H1 (cell line): ENCODE measurements at regions not wholly inside any gene's neighbourhood (a gene's known extent, or its start where the extent isn't known, plus 50 kb on each side); places are given as distances from the start of the nearest gene placed in this dataset.

Experiments
- CTCF ChIP-seq, 3 experiments: IDR thresholded peaks; 1 replicate in 2 of 3; 2 replicates in 1 of 3; pipeline versions ENCODE4 v1.5.1 to v1.6.1; 2011; ENCODE audit warnings: low read length in 3 of 3, mild to moderate bottlenecking in 3 of 3, inconsistent platforms in 2 of 3, low read depth in 1 of 3, moderate library complexity in 1 of 3; ENCODE audit not compliant: insufficient read depth in 1 of 3; ENCODE audit errors: control extremely low read depth in 1 of 3
- EZH2 ChIP-seq: fragments of 200-600 bp; sonication (generic); IDR thresholded peaks from 2 replicates; pipeline ENCODE4 v1.7.1; 2012; ENCODE audit warnings: low read depth, mild to moderate bottlenecking, moderate library complexity, low read length, inconsistent platforms; ENCODE audit not compliant: severe bottlenecking
- FOSL1 ChIP-seq: IDR thresholded peaks from 2 replicates; pipeline ENCODE4 v1.6.1; 2011; ENCODE audit warnings: mild to moderate bottlenecking, low read depth, low read length, moderate library complexity; ENCODE audit not compliant: insufficient read depth
- KDM1A ChIP-seq: fragments of 200-600, 300-600 bp; sonication (generic); IDR thresholded peaks from 2 replicates; pipeline ENCODE4 v1.7.1; 2016; ENCODE audit warnings: mild to moderate bottlenecking, low read length, borderline replicate concordance
- MAFK ChIP-seq: IDR thresholded peaks from 2 replicates; pipeline ENCODE4 v1.6.1; 2012; ENCODE audit warnings: low read depth, mild to moderate bottlenecking, improper control_type of control experiment, low read length
- POLR2A ChIP-seq, 2 experiments: IDR thresholded peaks; 1 replicate in 1 of 2; 2 replicates in 1 of 2; pipeline ENCODE4 v1.6.1; 2011; ENCODE audit warnings: low read depth in 2 of 2, low read length in 2 of 2, mild to moderate bottlenecking in 2 of 2; ENCODE audit errors: control extremely low read depth in 1 of 2
- POLR2AphosphoS5 ChIP-seq: IDR thresholded peaks from 2 replicates; pipeline ENCODE4 v1.6.1; 2011; ENCODE audit warnings: low read depth, low read length
- TAF1 ChIP-seq: IDR thresholded peaks from 2 replicates; pipeline ENCODE4 v1.6.1; 2011; ENCODE audit warnings: mild to moderate bottlenecking, low read depth, low read length
- YY1 ChIP-seq: IDR thresholded peaks from 2 replicates; pipeline ENCODE4 v1.6.1; 2011; ENCODE audit warnings: low read depth, mild to moderate bottlenecking, low read length
- TF ChIP-seq, protein P1 (sequence below): IDR thresholded peaks from 2 replicates; pipeline ENCODE4 v1.6.1; 2012; ENCODE audit warnings: inconsistent platforms

DNA sequence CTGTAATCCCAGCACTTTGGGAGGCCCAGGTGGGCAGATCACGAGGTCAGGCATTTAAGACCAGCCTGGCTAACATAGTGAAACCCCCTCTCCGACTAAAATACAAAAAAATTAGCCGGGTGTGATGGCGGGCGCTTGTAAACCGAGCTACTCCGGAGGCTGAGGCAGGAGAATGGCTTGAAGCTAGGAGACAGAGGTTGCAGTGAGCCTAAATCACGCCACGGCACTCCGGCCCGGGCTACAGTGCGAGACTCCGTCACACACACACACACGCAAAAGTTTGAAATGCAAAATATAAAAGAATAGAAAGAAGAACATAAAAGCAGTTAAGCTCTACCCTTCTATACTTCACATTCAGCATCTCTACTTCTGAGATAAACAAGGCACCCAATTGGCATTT, 1165.9 kb upstream of the CNTN5 start:
- no peak for TF ChIP-seq POLR2AphosphoS5
- no peak for TF ChIP-seq CTCF (IDR thresholded peaks at IDR 0.05; ENCODE audit: control extremely low read depth in 1 of 3, insufficient read depth in 1 of 3, low read depth in 1 of 3, low read length in 3 of 3)
- TF ChIP-seq MAFK = no peak
- no peak for TF ChIP-seq POLR2A (IDR thresholded peaks at IDR 0.05; ENCODE audit: control extremely low read depth in 1 of 2, low read depth in 2 of 2, low read length in 2 of 2)
- TF ChIP-seq TAF1 = no peak
- TF ChIP-seq FOSL1 = no peak
- TF ChIP-seq YY1 = no peak
- no peak for TF ChIP-seq EZH2
- no peak for TF ChIP-seq KDM1A
- TF ChIP-seq, protein P1, sequence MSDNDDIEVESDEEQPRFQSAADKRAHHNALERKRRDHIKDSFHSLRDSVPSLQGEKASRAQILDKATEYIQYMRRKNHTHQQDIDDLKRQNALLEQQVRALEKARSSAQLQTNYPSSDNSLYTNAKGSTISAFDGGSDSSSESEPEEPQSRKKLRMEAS = no peak
